Stimulated activated naive CD8-positive, alpha-beta T cell treated with anti-CD3 and anti-CD28 coated beads, Interleukin-15, Interleukin-2, amounts not matched to agents 100 U/mL and 50 U/mL, for 24 hours (primary cell): ENCODE measurements at regions not wholly inside any gene's neighbourhood (a gene's known extent, or its start where the extent isn't known, plus 50 kb on each side); places are given as distances from the start of the nearest gene placed in this dataset.
A peak's percentile ranks its signal among the peaks of the same experiment; 100 is the strongest.
"Not testable (repeated sequence)": the region's sequence is repeated elsewhere in the genome, so short reads cannot be mapped to it uniquely, and the experiment has no call there.

Source experiments
- ATAC-seq: fragments of 150-1000 bp; cut with Tn5 transposase; one replicate; pipeline ENCODE4 v1.10.0; 2021
- DNase-seq: peaks from one replicate; pipeline ENCODE4 v3.0.0; 2021

- DNase-seq (no peak), ATAC-seq (no peak)
Measured at GRCh38 chr14:106509807-106510206, 983.4 kb downstream of the TMEM121 start.

- peak; percentile 63 for ATAC-seq
- DNase-seq, result peak; percentile 38
Measured at GRCh38 chr14:106511006-106511799, 984.8 kb downstream of the TMEM121 start.

- DNase-seq (no peak), ATAC-seq (no peak)
Measured at GRCh38 chr14:106511800-106512198, 985.4 kb downstream of the TMEM121 start.

GRCh38 chr14:106513302-106513701 lies 986.9 kb downstream of the TMEM121 start:
- ATAC-seq, result no peak
- no peak for DNase-seq

GRCh38 chr14:106518054-106518943 lies 991.9 kb downstream of the TMEM121 start:
- DNase-seq, result peak; percentile 91
- no peak for ATAC-seq

- not testable (repeated sequence) for DNase-seq, ATAC-seq
Measured at GRCh38 chr14:106522118-106522517, 995.7 kb downstream of the TMEM121 start.

- ATAC-seq (no peak), DNase-seq (no peak)
Measured at GRCh38 chr14:106522990-106523389, 996.6 kb downstream of the TMEM121 start.

GRCh38 chr14:106528717-106529116 lies 1002.3 kb downstream of the TMEM121 start:
- DNase-seq (no peak), ATAC-seq (no peak)

GRCh38 chr14:106530031-106530422 lies 1003.6 kb downstream of the TMEM121 start:
- ATAC-seq, result no peak
- no peak for DNase-seq

- peak; percentile 59 for DNase-seq
- peak; percentile 91 for ATAC-seq
Measured at GRCh38 chr14:106530423-106531107, 1004.2 kb downstream of the TMEM121 start.

- not testable (repeated sequence) for DNase-seq, ATAC-seq
Measured at GRCh38 chr14:106537597-106537996, 1011.2 kb downstream of the TMEM121 start.

GRCh38 chr14:106538201-106538600 lies 1011.8 kb downstream of the TMEM121 start:
- DNase-seq (no peak), ATAC-seq (no peak)

- ATAC-seq, result no peak
- no peak for DNase-seq
Measured at GRCh38 chr14:106547735-106548434, 1021.5 kb downstream of the TMEM121 start.

- no peak for DNase-seq
- no peak for ATAC-seq
Measured at GRCh38 chr14:106549064-106549463, 1022.7 kb downstream of the TMEM121 start.

GRCh38 chr14:106551265-106551664 lies 1024.9 kb downstream of the TMEM121 start:
- ATAC-seq (no peak), DNase-seq (no peak)

- not testable (repeated sequence) for ATAC-seq
Measured at GRCh38 chr14:106556211-106556610, 1029.8 kb downstream of the TMEM121 start.

GRCh38 chr14:106556665-106557289 lies 1030.4 kb downstream of the TMEM121 start:
- DNase-seq (peak; percentile 88), ATAC-seq (no peak)

More at GRCh38 chr14:106556211-106556610, 1029.8 kb downstream of the TMEM121 start:
- not testable (repeated sequence) for DNase-seq

- DNase-seq (no peak), ATAC-seq (no peak)
Measured at GRCh38 chr14:106562451-106562850, 1036.1 kb downstream of the TMEM121 start.

- ATAC-seq (peak; percentile 59), DNase-seq (peak; percentile 73)
Measured at GRCh38 chr14:106564058-106564643, 1037.8 kb downstream of the TMEM121 start.

GRCh38 chr14:106578481-106578880 lies 1052.1 kb downstream of the TMEM121 start:
- no peak for DNase-seq
- ATAC-seq, result no peak

GRCh38 chr14:106579084-106579483 lies 1052.7 kb downstream of the TMEM121 start:
- DNase-seq (no peak), ATAC-seq (no peak)
